ENCODE measurements at regions not wholly inside any gene's neighbourhood (a gene's known extent, or its start where the extent isn't known, plus 50 kb on each side); places are given as distances from the start of the nearest gene placed in this dataset.

DNA sequence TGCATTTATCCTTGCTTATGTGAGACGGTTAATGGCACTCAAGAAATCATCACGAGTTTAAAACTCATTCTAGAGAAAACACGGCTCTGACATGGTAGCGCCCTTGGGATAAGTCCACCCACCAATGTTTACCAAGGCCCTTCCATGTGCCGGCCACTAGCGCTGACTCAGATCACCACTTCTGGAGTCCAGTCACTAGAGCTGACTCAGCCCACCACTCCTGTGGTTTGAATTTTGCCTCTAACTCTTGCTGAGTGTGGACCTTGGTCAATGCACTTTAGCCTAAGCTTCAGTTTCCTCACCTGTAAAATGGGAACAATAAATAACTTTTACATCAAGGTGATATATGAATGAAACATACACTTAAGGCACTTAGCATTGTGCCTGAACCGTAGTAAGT, 358.4 kb upstream of the PROK2 start:
- TF ChIP-seq, protein P1, sequence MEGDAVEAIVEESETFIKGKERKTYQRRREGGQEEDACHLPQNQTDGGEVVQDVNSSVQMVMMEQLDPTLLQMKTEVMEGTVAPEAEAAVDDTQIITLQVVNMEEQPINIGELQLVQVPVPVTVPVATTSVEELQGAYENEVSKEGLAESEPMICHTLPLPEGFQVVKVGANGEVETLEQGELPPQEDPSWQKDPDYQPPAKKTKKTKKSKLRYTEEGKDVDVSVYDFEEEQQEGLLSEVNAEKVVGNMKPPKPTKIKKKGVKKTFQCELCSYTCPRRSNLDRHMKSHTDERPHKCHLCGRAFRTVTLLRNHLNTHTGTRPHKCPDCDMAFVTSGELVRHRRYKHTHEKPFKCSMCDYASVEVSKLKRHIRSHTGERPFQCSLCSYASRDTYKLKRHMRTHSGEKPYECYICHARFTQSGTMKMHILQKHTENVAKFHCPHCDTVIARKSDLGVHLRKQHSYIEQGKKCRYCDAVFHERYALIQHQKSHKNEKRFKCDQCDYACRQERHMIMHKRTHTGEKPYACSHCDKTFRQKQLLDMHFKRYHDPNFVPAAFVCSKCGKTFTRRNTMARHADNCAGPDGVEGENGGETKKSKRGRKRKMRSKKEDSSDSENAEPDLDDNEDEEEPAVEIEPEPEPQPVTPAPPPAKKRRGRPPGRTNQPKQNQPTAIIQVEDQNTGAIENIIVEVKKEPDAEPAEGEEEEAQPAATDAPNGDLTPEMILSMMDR (IDR thresholded peaks at IDR 0.05), result no peak

DNA sequence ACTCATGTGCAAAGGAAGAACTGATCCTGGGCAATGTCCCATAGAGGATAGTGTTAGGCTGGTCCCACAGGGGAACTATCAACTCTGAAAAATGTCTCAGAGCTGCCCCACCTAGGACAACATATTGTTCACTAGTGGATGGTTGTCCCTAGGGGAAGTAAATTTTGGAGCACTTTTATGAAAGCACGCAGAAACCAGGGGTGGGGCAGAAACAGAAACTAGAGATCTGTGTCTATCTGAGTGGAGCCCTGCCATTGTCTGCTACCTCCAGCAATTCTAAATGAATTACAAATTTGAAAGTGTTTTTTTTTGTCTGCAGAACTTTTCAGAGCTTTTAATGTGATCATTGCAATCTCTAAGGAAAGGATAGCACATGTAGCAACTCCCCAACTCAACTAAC, 357.1 kb upstream of the PROK2 start:
- TF ChIP-seq, protein P1 (IDR thresholded peaks at IDR 0.05), result no peak

DNA sequence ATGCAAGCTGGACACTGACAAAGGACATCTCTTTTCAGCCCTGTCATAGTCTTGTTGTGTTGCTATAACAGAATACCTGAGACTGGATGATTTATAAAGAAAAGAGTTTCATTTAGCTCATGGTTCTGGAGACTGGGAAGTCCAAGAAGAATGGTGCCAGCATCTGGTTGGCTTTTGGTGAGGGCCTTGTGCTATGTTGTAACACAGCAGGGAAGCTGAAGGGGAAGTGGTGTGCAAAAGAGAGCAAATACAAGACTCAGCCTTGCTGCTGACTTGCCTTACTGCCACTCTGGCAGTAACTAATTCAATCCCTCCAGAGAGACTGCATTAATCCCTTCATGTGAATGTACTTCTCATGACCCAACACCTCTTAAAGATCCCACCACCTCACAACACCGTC, 356.3 kb upstream of the PROK2 start:
- TF ChIP-seq, protein P1 (IDR thresholded peaks at IDR 0.05), result no peak

DNA sequence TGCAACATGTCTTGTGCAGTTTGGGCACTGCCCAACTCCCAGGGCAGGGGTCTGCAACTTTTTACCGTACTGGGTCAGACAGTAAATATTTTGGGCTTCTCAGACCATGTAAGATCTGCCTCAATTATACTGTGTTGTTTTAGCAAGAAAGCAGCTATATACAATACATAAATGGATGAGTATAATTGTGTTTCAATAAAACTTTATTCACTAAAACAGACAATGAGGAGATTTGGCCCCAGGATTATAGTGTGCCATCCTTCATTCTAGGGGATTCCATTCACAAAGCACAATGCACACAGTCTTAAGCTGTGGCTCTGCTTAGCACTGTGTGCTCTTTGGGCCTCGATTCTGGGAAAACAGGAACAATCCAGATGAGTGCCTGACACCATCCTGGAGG, 354.4 kb upstream of the PROK2 start:
- TF ChIP-seq, protein P1 (IDR thresholded peaks at IDR 0.05), result no peak

DNA sequence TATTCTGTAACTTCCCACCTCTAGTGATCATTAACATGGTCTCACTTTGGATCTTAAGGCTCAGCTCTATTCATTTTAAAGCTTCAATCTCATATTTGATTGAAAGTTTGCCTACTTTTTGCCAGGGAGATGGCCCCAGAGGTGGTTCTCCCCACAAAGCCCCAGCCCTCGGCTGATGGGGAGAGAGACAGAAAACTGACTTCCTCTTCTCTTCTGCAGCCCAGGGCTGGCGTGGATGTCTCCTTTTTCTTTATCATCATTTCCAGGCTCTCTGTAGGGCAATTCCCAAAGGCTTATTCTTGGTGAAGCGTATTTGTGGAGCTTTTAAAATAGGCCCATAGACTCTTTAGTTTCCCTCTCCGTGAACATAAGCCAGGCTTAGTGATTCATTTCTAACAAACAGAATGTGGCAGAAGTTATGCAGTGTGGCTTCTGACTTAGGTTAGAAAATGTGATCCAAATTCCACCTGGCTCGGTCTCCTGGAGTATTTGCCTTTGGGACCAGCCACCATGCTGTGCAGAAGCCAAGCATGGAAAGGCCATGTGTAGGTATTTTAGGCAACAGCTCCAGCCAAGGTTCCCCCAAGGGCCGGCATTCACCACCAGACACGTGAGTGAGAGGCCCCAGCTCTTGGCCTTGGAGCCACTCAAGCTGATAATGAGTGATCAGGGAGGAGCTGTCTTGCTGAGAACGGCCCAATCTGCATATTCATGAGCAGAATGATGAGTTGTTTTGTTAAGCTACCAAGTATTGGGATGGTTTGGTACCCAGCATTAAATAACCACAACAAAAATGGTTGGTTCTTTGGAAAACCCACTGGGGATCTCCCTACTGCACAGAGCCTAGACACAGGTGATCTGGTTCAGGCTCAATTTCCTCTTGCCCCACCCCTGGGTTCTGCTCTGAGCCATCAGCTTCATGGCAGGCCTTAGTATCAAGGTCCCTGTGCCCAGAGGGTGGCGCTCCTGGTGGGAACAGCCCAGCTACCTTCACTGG, 353.2 kb upstream of the PROK2 start:
- TF ChIP-seq, protein P1 (IDR thresholded peaks at IDR 0.05), result no peak

DNA sequence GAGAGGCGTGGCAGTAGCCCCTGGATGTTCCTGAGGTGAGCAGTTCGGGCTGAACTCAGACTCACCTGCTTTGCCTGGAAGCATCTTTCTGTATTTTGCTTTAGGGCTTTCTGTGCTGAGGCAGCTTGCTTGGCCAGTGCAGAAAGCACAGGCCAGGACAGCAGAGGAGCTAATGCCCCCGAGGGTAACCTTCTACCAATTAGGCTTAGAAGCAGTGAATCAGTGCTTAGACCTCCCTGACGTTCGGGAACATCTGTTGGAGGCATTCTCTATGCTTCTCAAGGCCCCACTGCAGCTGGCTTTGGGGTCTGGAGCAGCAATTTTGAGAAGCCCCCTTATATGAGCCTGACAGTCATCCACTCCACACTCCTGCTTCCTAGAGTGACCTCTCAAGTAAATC, 350.7 kb upstream of the PROK2 start:
- TF ChIP-seq, protein P1 (IDR thresholded peaks at IDR 0.05), result no peak

DNA sequence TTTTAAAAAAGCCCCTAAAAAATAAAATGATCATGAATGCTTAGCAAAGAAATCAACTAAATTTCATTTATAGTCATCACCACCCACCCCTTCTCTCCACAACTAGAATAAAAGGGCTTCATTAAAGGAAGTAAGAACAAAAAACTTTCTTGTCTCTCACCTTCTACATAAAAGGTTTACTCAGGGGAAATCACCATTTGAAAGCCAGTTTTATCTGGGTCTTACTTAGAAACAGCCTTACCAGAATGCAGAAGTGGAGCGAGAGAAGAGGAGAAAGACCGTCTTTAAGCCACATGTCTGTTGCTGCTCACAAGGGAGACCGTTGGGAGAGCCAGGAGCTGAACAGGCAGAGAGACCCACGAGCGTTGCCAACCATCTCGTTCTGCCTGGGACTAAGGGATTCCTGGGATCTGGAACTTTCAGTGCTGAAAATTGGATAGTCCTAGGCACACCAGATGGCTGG, 350.1 kb upstream of the PROK2 start:
- TF ChIP-seq, protein P1 (IDR thresholded peaks at IDR 0.05), result no peak
